MM.1S (cell line): ENCODE measurements at regions not wholly inside any gene's neighbourhood (a gene's known extent, or its start where the extent isn't known, plus 50 kb on each side); places are given as distances from the start of the nearest gene placed in this dataset.
"Not testable (repeated sequence)": the region's sequence is repeated elsewhere in the genome, so short reads cannot be mapped to it uniquely, and the experiment has no call there.

Experiments
- DNase-seq: peaks from one replicate; pipeline ENCODE4 v3.0.0-alpha.2; 2015
- H2AFZ ChIP-seq: fragments of 300-600 bp; sonication (generic); 2 replicates; pipeline ENCODE4 v1.6.0; 2016; ENCODE audit warnings: antibody characterized with exemption, low read length
- H3F3A ChIP-seq: fragments of 300-600 bp; sonication (generic); 2 replicates; pipeline ENCODE4 v1.6.1; 2016; ENCODE audit warnings: mild to moderate bottlenecking, antibody characterized with exemption, low read length, moderate library complexity, mixed read lengths; ENCODE audit not compliant: insufficient read depth
- H3K27ac ChIP-seq: fragments of 300-600 bp; sonication (generic); 2 replicates; pipeline ENCODE4 v1.5.1; 2016; ENCODE audit warnings: mild to moderate bottlenecking, low read length
- H3K27me3 ChIP-seq: fragments of 300-600 bp; sonication (generic); replicated peaks from 2 replicates; pipeline ENCODE4 v1.6.0; 2016; ENCODE audit warnings: low read length; ENCODE audit not compliant: insufficient read depth
- H3K36me3 ChIP-seq: fragments of 300-600 bp; sonication (generic); replicated peaks from 2 replicates; pipeline ENCODE4 v1.6.1; 2016; ENCODE audit warnings: mild to moderate bottlenecking, low read length, mixed read lengths; ENCODE audit not compliant: insufficient read depth
- H3K4me1 ChIP-seq: fragments of 300-600 bp; sonication (generic); 2 replicates; pipeline ENCODE4 v1.6.1; 2016; ENCODE audit warnings: low read length, mixed read lengths
- H3K4me2 ChIP-seq: fragments of 300-600 bp; sonication (generic); 2 replicates; pipeline ENCODE4 v1.6.0; 2016; ENCODE audit warnings: low read depth, low read length
- H3K4me3 ChIP-seq: fragments of 300-600 bp; sonication (generic); 2 replicates; pipeline ENCODE4 v1.5.1; 2016; ENCODE audit warnings: low read length, mixed read lengths
- H3K79me2 ChIP-seq: fragments of 300-600 bp; sonication (generic); 2 replicates; pipeline ENCODE4 v1.6.1; 2016; ENCODE audit warnings: mixed run types, low read length, mixed read lengths
- H3K9ac ChIP-seq: fragments of 300-600 bp; sonication (generic); 2 replicates; pipeline ENCODE4 v1.6.1; 2016; ENCODE audit warnings: low read length, mixed read lengths
- H3K9me2 ChIP-seq: fragments of 300-600 bp; sonication (generic); replicated peaks from 2 replicates; pipeline ENCODE4 v1.6.1; 2016; ENCODE audit warnings: mild to moderate bottlenecking, low read length, mixed read lengths; ENCODE audit not compliant: insufficient read depth
- H3K9me3 ChIP-seq: fragments of 300-600 bp; sonication (generic); replicated peaks from 2 replicates; pipeline ENCODE4 v1.6.1; 2016; ENCODE audit warnings: mild to moderate bottlenecking, low read length, mixed read lengths; ENCODE audit not compliant: insufficient read depth
- H4K20me1 ChIP-seq: fragments of 300-600 bp; sonication (generic); 2 replicates; pipeline ENCODE4 v1.6.1; 2016; ENCODE audit warnings: mild to moderate bottlenecking, low read length, moderate library complexity, mixed read lengths; ENCODE audit not compliant: insufficient read depth
- CTCF ChIP-seq: fragments of 300-600 bp; sonication (generic); IDR thresholded peaks from 2 replicates; pipeline ENCODE4 v1.5.1; 2016; ENCODE audit warnings: antibody characterized with exemption, low read length, mixed read lengths
- EZH2 ChIP-seq: fragments of 300-600 bp; sonication (generic); optimal IDR thresholded peaks from 2 replicates; pipeline ENCODE3; 2017; ENCODE audit warnings: low read depth, mild to moderate bottlenecking, antibody characterized with exemption, low read length, mixed read lengths
- EZH2phosphoT487 ChIP-seq: fragments of 300-600 bp; sonication (generic); IDR thresholded peaks from 2 replicates; pipeline ENCODE4 v1.6.1; 2018; ENCODE audit warnings: antibody characterized with exemption, low read length

GRCh38 chr6:85856235-85856634 is 213.5 kb upstream of the SYNCRIP start:
- Histone ChIP-seq H3F3A (no peaks in the 10 kb centered on the region), H2AFZ (no peak overlapping the region), H3K4me2 (no peak overlapping the region), H4K20me1 (no peaks in the 10 kb centered on the region), H3K9me2 (no peaks in the 10 kb centered on the region), H3K27ac (no peak overlapping the region), H3K36me3 (no peaks in the 10 kb centered on the region), H3K9me3 (no peaks in the 10 kb centered on the region), H3K27me3 (no peaks in the 10 kb centered on the region), H3K9ac (no peak overlapping the region), H3K79me2 (no peaks in the 10 kb centered on the region), H3K4me1 (no peaks in the 10 kb centered on the region), H3K4me3 (no peak overlapping the region)
- TF ChIP-seq EZH2phosphoT487 (no peak), CTCF (no peak), EZH2 (no peak)
- DNase-seq = no peak

GRCh38 chr6:85838351-85839119 is 195.8 kb upstream of the SYNCRIP start:
- H3K4me1 ChIP-seq, H3K9ac ChIP-seq, H3K36me3 ChIP-seq, H3F3A ChIP-seq, H3K79me2 ChIP-seq, H3K27ac ChIP-seq, H3K4me2 ChIP-seq, H4K20me1 ChIP-seq, H3K9me3 ChIP-seq, H2AFZ ChIP-seq, H3K9me2 ChIP-seq, H3K4me3 ChIP-seq, DNase-seq, H3K27me3 ChIP-seq: not testable (repeated sequence)

- Histone ChIP-seq H3K9ac (no peak overlapping the region), H2AFZ (no peak overlapping the region), H3K27me3 (no peaks in the 10 kb centered on the region), H3F3A (no peaks in the 10 kb centered on the region), H4K20me1 (no peaks in the 10 kb centered on the region), H3K79me2 (no peaks in the 10 kb centered on the region), H3K4me3 (no peak overlapping the region), H3K4me1 (no peaks in the 10 kb centered on the region), H3K27ac (no peak overlapping the region), H3K36me3 (no peaks in the 10 kb centered on the region), H3K9me3 (no peaks in the 10 kb centered on the region), H3K9me2 (no peaks in the 10 kb centered on the region), H3K4me2 (no peak overlapping the region)
- DNase-seq = no peak
- TF ChIP-seq EZH2 (no peak), EZH2phosphoT487 (no peak), CTCF (no peak)
Measured at GRCh38 chr6:85828973-85829372, 186.3 kb upstream of the SYNCRIP start.

GRCh38 chr6:85826997-85827396 is 184.3 kb upstream of the SYNCRIP start:
- no peaks in the 10 kb centered on the region for H3K9me2 ChIP-seq
- H3K9me3 ChIP-seq = no peaks in the 10 kb centered on the region
- H3K4me3 ChIP-seq = no peak overlapping the region
- no peak for TF ChIP-seq CTCF
- TF ChIP-seq EZH2phosphoT487 = no peak
- no peak for TF ChIP-seq EZH2
- no peak overlapping the region for H2AFZ ChIP-seq
- no peak overlapping the region for H3K9ac ChIP-seq
- no peaks in the 10 kb centered on the region for H3K79me2 ChIP-seq
- H3K36me3 ChIP-seq = no peaks in the 10 kb centered on the region
- no peak for DNase-seq
- H3F3A ChIP-seq = no peaks in the 10 kb centered on the region
- H3K4me2 ChIP-seq = no peak overlapping the region
- H4K20me1 ChIP-seq = no peaks in the 10 kb centered on the region
- no peaks in the 10 kb centered on the region for H3K27me3 ChIP-seq
- no peak overlapping the region for H3K27ac ChIP-seq
- H3K4me1 ChIP-seq = no peaks in the 10 kb centered on the region
